ENCODE measurements at regions not wholly inside any gene's neighbourhood (a gene's known extent, or its start where the extent isn't known, plus 50 kb on each side); places are given as distances from the start of the nearest gene placed in this dataset.
"Not testable (repeated sequence)": the region's sequence is repeated elsewhere in the genome, so short reads cannot be mapped to it uniquely, and the experiment has no call there.

- no peak for DNase-seq
Observed at GRCh38 chr12:47610686-47611252, 95.1 kb downstream of the RPAP3 start.

GRCh38 chr12:47609806-47610205 is 96.0 kb downstream of the RPAP3 start:
- DNase-seq, result no peak

GRCh38 chr12:47608671-47609070 is 97.2 kb downstream of the RPAP3 start:
- DNase-seq, result not testable (repeated sequence)

- DNase-seq, result no peak
Observed at GRCh38 chr12:47604221-47604873, 101.5 kb downstream of the RPAP3 start.

- no peak for DNase-seq
Observed at GRCh38 chr12:47602949-47603558, 102.8 kb downstream of the RPAP3 start.

DNA sequence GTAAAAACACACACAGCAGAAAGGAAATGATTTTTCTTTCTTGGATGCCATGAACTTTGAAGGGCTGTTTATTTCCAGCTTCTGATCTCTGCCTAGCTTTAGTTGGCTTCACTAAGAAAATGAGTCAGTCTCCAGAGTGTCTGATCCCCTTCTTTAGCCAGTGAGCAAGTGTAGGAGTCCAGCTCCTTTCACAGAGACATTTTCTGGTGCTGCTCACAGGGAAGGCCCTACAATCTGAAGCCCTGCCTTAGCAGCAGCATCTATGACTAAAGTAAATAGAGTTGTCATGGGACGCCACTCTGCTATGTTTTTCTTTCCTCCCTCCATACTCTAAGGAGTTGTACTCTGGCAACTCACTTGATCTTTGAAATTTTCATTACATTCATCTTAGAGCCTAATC is 103.5 kb downstream of the RPAP3 start:
- DNase-seq, result no peak

- DNase-seq, result no peak
Observed at GRCh38 chr12:47601071-47601470, 104.8 kb downstream of the RPAP3 start.

DNA sequence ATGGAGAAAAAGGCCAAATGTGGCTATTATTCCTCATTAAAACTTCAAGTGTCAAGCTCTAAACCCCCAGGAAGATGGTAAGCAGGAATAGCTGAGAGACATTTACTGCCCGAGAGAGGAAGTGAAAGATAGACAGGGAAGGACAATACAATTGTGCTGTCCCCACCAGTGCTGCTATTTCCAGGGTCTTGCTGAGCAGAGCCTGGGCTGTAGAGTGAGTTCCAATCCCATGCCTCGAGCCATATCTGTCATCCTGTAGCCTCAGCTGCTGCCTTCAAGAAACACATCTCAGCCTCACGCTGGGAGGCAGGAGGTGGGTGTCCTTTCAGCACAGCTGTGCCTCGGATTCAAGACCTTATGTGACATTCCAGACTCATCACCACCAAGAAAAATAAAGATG is 114.0 kb downstream of the RPAP3 start:
- no peak for DNase-seq

DNA sequence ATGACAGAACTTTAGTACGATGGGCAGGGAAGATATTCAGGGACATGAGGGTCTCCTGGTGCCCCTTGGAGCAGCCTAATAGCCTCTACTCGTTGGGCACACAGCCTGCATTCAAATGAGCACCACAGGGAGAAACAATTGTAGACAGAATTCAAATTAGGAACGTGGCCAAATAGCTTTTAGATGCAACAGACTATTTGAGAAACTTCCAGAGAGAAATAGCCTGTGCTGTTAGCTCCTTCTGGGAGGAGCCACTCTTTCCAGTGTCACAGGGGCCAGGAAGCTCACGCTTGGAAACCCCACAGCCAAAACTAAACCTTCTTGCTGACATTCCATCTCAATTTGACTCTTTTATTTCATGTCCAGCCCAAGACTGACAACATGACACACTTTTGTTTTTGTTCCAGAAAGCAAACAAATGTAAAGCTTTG is 114.5 kb downstream of the RPAP3 start:
- DNase-seq, result no peak

DNA sequence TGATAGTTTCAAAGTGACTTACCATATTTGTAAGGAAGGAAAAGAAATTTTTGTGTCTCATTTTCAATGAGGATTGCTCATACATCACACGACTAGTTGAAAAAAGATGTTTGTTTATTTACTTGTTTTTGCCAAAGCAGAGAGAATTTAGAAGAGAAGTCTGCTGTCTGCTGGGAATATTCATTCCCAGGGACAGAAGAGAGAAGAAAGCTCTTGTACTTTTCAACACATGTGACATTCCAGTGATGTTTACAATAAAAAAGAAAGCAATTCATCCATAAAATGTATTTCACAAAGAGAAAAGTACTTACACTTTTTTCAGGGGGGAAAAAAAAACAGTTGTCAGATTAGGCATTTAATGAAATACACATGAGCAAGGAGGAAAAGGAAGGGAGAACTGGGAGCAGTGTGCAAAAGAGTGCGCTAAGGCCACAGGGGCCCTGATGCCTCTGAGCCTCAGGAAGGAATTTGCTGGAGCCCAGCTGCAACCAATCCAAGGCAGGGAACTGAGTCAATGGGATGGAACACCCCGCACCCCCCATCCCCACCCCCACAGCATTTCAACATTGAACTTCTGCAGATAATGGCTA is 115.0 kb downstream of the RPAP3 start:
- DNase-seq, result no peak

DNA sequence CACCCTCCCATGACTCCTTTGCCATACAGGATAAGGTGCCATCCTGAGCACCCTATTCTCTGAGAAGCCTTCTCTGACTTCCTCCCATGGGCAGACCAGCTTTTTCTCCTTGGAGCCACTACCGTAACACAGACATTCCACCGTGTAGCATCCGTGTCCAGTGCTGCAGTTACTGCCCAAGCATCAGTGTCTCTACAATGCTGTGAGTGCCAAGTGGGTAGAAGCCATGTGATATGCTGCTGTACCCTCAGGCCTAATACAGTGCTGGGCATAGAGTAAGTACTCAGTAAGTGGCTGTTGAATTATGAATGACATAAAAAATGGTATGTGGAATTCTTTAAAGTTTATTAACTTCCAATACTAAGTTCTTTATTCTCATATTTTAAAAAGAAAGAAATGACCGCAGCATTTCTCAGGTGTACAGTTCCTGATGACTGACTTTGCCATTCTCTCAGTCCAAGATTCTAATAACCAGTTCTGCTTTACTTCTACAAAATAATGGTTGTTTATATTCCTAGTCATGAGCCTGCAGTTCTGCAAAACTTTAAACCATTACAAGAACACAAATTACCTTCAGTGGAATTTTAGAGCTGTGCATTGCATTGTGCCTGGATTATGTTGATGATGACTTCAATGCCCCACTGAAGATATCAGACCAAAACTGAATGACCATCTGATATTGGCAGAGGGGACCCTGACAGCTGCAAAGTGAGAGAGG is 118.7 kb downstream of the RPAP3 start:
- no peak for DNase-seq

DNA sequence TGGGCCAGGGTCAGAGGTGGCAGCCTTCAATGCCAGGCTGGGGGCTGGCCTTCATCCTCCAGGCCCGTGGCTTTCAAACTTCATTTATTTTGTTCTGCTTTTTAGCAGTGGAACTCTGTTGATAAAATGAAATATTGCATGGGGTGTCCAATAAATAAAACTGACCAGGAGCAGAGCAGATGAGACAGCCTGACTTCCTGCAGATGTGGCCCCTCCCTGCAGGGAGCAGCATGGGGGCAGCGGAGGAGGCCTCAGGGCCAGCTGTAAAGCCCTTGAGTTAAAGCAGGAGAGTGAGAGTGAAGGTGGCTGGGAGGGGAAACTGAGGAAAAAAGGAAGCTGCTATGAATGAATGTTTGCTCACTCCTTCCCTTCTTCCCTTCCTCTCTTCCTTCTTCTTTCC is 120.3 kb downstream of the RPAP3 start:
- no peak for DNase-seq

GRCh38 chr12:47578836-47579235 is 127.0 kb downstream of the RPAP3 start:
- DNase-seq, result no peak

- no peak for DNase-seq
Observed at GRCh38 chr12:47577206-47577989, 128.4 kb downstream of the RPAP3 start.

- no peak for DNase-seq
Observed at GRCh38 chr12:47576289-47576945, 129.4 kb downstream of the RPAP3 start.

- DNase-seq, result no peak
Observed at GRCh38 chr12:47574252-47575021, 131.4 kb downstream of the RPAP3 start.

- DNase-seq, result no peak
Observed at GRCh38 chr12:47573146-47573659, 132.6 kb downstream of the RPAP3 start.

DNA sequence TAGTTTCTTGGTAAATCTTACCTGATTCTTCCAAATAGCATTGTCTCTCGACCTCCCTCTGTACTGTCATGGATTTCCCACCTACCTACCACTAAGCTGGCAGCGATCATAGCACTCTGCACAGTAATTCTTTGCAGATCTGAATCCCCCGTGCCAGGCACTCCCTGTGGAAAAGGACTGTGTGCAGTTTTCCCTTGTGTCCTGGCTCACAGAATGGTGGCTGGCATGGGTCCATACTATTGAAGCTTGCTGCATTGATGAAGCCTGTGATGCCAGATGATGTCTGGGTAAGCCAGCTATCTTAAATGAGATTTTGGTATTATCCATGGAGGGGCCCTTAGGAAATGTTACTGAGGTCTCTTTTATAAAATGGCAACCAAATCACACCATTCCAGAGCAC is 135.7 kb downstream of the RPAP3 start:
- DNase-seq, result no peak

DNA sequence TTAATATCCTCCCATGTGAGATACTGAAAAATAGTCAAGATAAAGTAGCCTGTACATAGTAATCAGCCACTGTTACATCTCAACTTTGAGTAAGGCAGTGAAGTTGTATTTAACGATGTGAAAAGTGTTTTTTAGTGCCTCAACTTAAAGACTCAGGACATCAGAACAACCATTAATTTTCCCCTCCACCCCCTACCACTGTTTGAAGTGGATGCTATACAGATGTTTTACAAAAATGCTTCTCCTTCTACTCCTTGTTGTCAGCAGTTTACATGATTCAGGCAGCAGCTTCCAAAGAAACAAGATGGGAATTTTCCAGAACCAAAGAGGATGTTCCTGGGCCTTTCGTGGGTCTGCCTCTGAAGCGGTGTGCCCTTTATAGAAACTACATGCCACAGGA is 143.6 kb downstream of the RPAP3 start:
- no peak for DNase-seq

DNA sequence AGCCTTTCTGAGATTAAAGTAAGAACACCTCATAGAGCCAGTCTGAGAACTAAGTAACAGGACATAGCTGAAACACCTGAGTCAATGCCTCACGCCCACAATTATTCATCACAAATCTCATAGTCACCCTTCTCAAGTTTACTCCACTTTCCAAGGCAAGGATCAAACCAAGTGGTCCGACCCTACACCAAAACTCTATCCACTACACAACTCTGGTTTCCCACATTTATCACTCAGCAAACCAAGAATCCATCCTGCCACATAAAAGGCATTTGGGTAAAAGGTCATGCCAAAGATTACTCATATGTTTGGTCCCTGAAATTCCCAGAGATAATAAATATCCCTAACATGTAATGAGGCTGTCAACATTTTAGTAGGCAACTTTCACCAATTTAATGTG is 144.1 kb downstream of the RPAP3 start:
- no peak for DNase-seq

DNA sequence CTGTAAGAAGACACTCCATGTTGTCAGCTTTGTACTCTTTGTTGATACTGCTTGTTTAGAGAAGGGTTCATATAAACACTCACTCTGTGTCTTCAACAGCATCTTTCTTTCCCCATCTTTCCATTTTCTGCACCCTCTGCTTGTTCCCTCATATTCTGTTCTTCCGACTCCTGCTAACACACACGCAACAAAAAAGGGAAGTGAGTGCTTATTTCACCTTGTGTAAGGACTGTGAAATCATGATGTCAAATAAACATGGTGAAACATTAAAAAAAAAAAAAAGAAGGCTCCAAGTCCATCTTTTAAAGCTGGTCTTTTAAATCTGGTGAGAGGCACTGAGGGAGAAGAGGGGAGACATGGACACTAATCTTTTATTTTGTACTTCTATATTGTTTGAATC is 145.4 kb downstream of the RPAP3 start:
- DNase-seq, result no peak

All from activated naive CD4-positive, alpha-beta T cell treated with Interleukin-2 at 50 U/mL for 16 hours (primary cell).